ENCODE measurements at regions not wholly inside any gene's neighbourhood (a gene's known extent, or its start where the extent isn't known, plus 50 kb on each side); places are given as distances from the start of the nearest gene placed in this dataset.

GRCh38 chr3:82133070-82133606, 371.7 kb upstream of the GBE1 start:
- Histone ChIP-seq H3K4me3 (ENCODE audit: low read length) (no peak overlapping the region), H3K27ac (ENCODE audit: low read length) (no peak overlapping the region), H3K4me2 (ENCODE audit: low read length) (no peak overlapping the region), H3K9ac (ENCODE audit: low read length) (no peak overlapping the region), H3K9me2 (replicated peaks; ENCODE audit: low read length) (no peaks in the 10 kb centered on the region), H3K9me3 (ENCODE audit: low read length) (no peaks in the 10 kb centered on the region), H3K79me2 (ENCODE audit: low read length) (no peaks in the 10 kb centered on the region), H3K4me1 (ENCODE audit: insufficient read depth, low read length) (no peaks in the 10 kb centered on the region), H4K20me1 (ENCODE audit: low read length) (no peaks in the 10 kb centered on the region), H3K27me3 (ENCODE audit: low read length) (no peaks in the 10 kb centered on the region), H3K36me3 (ENCODE audit: low read depth, low read length) (no peaks in the 10 kb centered on the region), H2AFZ (ENCODE audit: low read length) (no peak overlapping the region), H3F3A (ENCODE audit: low read length, unreplicated experiment) (no peaks in the 10 kb centered on the region)
- TF ChIP-seq EZH2phosphoT487 (IDR thresholded peaks at IDR 0.05; ENCODE audit: borderline replicate concordance, low read length), result no peak
- TF ChIP-seq, protein P1, sequence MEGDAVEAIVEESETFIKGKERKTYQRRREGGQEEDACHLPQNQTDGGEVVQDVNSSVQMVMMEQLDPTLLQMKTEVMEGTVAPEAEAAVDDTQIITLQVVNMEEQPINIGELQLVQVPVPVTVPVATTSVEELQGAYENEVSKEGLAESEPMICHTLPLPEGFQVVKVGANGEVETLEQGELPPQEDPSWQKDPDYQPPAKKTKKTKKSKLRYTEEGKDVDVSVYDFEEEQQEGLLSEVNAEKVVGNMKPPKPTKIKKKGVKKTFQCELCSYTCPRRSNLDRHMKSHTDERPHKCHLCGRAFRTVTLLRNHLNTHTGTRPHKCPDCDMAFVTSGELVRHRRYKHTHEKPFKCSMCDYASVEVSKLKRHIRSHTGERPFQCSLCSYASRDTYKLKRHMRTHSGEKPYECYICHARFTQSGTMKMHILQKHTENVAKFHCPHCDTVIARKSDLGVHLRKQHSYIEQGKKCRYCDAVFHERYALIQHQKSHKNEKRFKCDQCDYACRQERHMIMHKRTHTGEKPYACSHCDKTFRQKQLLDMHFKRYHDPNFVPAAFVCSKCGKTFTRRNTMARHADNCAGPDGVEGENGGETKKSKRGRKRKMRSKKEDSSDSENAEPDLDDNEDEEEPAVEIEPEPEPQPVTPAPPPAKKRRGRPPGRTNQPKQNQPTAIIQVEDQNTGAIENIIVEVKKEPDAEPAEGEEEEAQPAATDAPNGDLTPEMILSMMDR (conservative IDR thresholded peaks at IDR 0.05; ENCODE audit: low read depth, low read length), result peak; percentile 91
- ChIA-PET POLR2A (ENCODE audit: unreplicated experiment) (interaction anchor here (0.6 kb wide), 2 partner anchors 34 to 193 kb away, joined by 3 to 7 read pairs; no protein-coding TSS in a partner anchor), CTCF (interaction anchor here (0.6 kb wide), 1 partner anchor 257 kb away, joined by 4 read pairs; no protein-coding TSS in a partner anchor)
- ATAC-seq (peak; percentile 85), DNase-seq (peak; percentile 66)
- intact Hi-C loops (cut with micrococcal nuclease), result loop anchor here (1.0 to 10.0 kb wide), 6 partner anchors 48 to 648 kb away; no protein-coding TSS in a partner anchor
- no TSS peak for BruUV-seq (replicated peaks)

DNA sequence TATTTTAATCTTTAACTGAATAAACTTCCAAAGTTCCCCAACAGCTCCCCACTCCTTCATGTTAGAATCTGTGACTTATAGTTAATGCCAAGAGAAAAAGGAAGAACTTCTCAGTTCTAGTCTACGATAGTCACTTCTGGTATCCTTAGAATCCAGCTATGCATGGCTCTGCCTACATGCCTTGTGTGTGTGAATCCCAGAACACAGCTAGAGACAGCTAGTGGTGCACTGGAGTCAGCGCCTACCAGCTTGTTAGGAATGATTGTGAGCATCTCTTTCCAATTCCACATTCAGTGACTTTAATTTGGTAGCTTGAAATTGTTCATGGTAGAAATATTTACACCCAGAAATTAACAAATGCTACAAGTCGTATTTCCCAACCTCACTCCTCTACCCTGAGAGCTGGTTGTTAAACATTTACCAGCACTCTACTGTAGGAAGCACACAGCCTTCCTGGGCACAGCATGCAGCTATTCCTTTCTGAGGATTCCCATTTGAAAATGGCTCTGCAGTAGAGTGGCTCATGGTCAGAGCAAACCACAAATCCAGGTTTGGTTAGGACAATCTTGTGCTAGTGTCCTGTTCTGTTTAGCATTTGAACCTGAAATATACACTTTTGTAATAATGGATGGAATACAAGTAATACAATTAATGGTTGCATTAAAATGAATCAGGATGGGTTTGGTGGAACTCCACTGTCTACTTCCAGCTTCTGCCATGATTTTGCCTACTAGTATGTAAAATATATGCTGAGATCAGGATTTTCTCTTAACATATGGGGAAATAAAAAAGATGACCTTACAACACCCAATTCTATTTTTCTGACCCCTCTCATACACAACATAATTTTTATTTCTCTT, 371.0 kb upstream of the GBE1 start:
- no peaks in the 10 kb centered on the region for H4K20me1 ChIP-seq (ENCODE audit: low read length)
- H3F3A ChIP-seq (ENCODE audit: low read length, unreplicated experiment), result no peaks in the 10 kb centered on the region
- no peaks in the 10 kb centered on the region for H3K36me3 ChIP-seq (ENCODE audit: low read depth, low read length)
- H3K4me1 ChIP-seq (ENCODE audit: insufficient read depth, low read length), result no peaks in the 10 kb centered on the region
- CTCF ChIA-PET, result interaction anchor here (0.6 kb wide), 1 partner anchor 876 kb away, joined by 3 read pairs; no protein-coding TSS in a partner anchor
- no peak overlapping the region for H3K9ac ChIP-seq (ENCODE audit: low read length)
- H3K9me2 ChIP-seq (replicated peaks; ENCODE audit: low read length), result no peaks in the 10 kb centered on the region
- no peak for TF ChIP-seq EZH2phosphoT487 (IDR thresholded peaks at IDR 0.05; ENCODE audit: borderline replicate concordance, low read length)
- no peak for TF ChIP-seq EZH2 (IDR thresholded peaks at IDR 0.05; ENCODE audit: low read length, unreplicated experiment)
- TF ChIP-seq, protein P1 (conservative IDR thresholded peaks at IDR 0.05; ENCODE audit: low read depth, low read length), result no peak
- no peak overlapping the region for H3K4me2 ChIP-seq (ENCODE audit: low read length)
- H2AFZ ChIP-seq (ENCODE audit: low read length), result no peak overlapping the region
- POLR2A ChIA-PET (ENCODE audit: unreplicated experiment), result interaction anchor here (0.6 kb wide), 1 partner anchor 192 kb away, joined by 3 read pairs; no protein-coding TSS in a partner anchor
- H3K27ac ChIP-seq (ENCODE audit: low read length), result no peak overlapping the region
- no peak overlapping the region for H3K4me3 ChIP-seq (ENCODE audit: low read length)
- no peaks in the 10 kb centered on the region for H3K27me3 ChIP-seq (ENCODE audit: low read length)
- DNase-seq (no peak), ATAC-seq (peak; percentile 27; the same call in 1 of the 2 replicates)
- intact Hi-C loops (cut with micrococcal nuclease), result loop anchor here (1.0 to 10.0 kb wide), 6 partner anchors 48 to 648 kb away; no protein-coding TSS in a partner anchor
- H3K79me2 ChIP-seq (ENCODE audit: low read length), result no peaks in the 10 kb centered on the region
- H3K9me3 ChIP-seq (ENCODE audit: low read length), result no peaks in the 10 kb centered on the region
- no TSS peak for BruUV-seq (replicated peaks)

Data from PC-3 (cell line).